Gastrocnemius medialis (tissue), 4 donors: ENCODE measurements at regions not wholly inside any gene's neighbourhood (a gene's known extent, or its start where the extent isn't known, plus 50 kb on each side); places are given as distances from the start of the nearest gene placed in this dataset.

Experiments
- CTCF ChIP-seq, 5 experiments: fragments of 450-650 bp in 3 of 5; fragments of 200-600 bp in 2 of 5; sonication (generic) in 2 of 5; IDR thresholded peaks in 4 of 5; conservative IDR thresholded peaks in 1 of 5; 1 replicate in 4 of 5; 2 replicates in 1 of 5; pipeline ENCODE4 v1.5.1; 2016 to 2019; ENCODE audit warnings: antibody characterized with exemption in 5 of 5, mild to moderate bottlenecking in 3 of 5, moderate library complexity in 3 of 5
- POLR2A ChIP-seq, 2 donors: fragments of 450-650 bp; IDR thresholded peaks; one replicate each; pipeline ENCODE4 v1.6.1; 2017; ENCODE audit warnings: antibody characterized with exemption in 2 of 2, mild to moderate bottlenecking in 2 of 2, moderate library complexity in 2 of 2

- TF ChIP-seq CTCF (IDR thresholded peaks at IDR 0.05 in 4 of 5, conservative IDR thresholded peaks at IDR 0.05 in 1 of 5) (no peak), POLR2A (IDR thresholded peaks at IDR 0.05) (no peak)
Measured at GRCh38 chr5:102659151-102659550, 96.0 kb upstream of the PAM start.
